Epithelial cell of proximal tubule (primary cell): ENCODE measurements at regions not wholly inside any gene's neighbourhood (a gene's known extent, or its start where the extent isn't known, plus 50 kb on each side); places are given as distances from the start of the nearest gene placed in this dataset.

Experiments
- DNase-seq: peaks from one replicate; pipeline ENCODE4 v3.0.0-alpha.2; 2011; ENCODE audit warnings: low read depth
- H3K4me3 ChIP-seq: 2 replicates; pipeline ENCODE4 v1.5.1; 2011; ENCODE audit warnings: low read depth, mild to moderate bottlenecking, low read length
- TF ChIP-seq, protein P1 (sequence below): conservative IDR thresholded peaks from 2 replicates; pipeline ENCODE4 v1.5.1; 2012; ENCODE audit warnings: low read depth, mild to moderate bottlenecking, low read length

DNA sequence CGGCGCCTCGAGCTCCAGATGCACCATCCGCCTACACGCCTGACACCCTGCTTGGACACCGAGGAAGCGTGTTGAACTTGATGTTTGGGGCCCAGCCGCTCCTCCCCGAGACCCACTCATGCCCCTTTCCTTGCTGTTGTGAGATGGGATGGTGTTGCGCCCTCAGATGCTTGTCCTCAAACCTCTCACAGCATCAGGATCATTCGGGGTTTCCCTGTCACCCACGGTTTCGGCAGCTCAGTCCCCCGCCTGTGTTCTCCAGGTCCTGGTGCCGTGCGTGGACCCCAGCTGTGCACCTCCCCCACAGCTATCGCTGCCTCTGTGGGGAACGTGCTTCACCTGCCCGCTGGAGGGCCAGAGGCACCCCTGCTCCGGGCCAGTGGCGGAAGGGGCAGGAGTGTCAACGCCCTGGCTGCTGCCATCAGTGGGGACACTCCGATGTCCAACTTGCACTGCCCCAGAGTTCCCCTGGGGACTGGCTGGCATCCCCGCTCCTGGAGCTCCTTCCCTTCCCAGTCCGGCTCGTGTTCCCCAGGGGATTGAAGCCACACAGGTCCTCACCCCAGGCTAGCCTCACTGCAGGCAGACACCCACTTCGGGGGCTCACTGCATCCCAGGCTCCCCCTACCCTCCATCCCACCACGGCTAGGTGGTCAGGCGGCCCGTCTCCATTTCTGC, 82.3 kb upstream of the ADRA2C start:
- DNase-seq: no peak
- TF ChIP-seq, protein P1, sequence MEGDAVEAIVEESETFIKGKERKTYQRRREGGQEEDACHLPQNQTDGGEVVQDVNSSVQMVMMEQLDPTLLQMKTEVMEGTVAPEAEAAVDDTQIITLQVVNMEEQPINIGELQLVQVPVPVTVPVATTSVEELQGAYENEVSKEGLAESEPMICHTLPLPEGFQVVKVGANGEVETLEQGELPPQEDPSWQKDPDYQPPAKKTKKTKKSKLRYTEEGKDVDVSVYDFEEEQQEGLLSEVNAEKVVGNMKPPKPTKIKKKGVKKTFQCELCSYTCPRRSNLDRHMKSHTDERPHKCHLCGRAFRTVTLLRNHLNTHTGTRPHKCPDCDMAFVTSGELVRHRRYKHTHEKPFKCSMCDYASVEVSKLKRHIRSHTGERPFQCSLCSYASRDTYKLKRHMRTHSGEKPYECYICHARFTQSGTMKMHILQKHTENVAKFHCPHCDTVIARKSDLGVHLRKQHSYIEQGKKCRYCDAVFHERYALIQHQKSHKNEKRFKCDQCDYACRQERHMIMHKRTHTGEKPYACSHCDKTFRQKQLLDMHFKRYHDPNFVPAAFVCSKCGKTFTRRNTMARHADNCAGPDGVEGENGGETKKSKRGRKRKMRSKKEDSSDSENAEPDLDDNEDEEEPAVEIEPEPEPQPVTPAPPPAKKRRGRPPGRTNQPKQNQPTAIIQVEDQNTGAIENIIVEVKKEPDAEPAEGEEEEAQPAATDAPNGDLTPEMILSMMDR: no peak
- H3K4me3 ChIP-seq: no peak overlapping the region

DNA sequence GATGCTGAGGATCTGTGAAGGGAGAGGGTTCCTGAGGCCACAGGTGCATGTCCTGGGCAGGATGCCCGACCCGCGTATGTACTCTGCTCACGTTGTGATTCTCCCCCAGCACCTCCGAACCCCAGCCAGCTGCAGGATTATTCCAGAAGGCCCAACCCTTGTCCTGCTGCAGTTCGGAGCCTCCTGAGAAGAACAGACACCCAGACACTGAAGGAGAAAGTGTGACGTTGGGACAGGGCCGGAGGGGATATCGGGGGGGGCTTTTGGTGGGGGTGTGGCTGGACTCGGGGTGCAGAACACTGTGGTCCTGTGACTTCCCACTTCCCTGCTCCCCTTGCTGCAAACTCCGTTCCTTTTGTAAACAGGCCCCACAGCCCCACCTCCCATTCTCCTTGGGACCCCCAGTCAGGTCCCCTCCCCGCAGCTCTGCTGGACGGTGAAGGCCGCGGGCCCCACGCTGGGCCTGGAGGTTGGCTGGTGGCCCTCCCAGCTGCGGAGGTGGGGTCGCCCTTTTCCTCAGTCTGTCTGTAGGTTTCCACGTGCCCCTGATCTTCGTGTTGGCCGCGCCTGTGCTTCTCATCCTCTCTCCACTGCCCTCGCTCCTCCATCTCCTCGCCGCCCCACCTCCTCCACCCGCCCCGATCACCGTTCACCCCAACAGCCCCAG, 83.0 kb upstream of the ADRA2C start:
- H3K4me3 ChIP-seq: no peak overlapping the region
- TF ChIP-seq, protein P1: no peak
- DNase-seq: no peak

DNA sequence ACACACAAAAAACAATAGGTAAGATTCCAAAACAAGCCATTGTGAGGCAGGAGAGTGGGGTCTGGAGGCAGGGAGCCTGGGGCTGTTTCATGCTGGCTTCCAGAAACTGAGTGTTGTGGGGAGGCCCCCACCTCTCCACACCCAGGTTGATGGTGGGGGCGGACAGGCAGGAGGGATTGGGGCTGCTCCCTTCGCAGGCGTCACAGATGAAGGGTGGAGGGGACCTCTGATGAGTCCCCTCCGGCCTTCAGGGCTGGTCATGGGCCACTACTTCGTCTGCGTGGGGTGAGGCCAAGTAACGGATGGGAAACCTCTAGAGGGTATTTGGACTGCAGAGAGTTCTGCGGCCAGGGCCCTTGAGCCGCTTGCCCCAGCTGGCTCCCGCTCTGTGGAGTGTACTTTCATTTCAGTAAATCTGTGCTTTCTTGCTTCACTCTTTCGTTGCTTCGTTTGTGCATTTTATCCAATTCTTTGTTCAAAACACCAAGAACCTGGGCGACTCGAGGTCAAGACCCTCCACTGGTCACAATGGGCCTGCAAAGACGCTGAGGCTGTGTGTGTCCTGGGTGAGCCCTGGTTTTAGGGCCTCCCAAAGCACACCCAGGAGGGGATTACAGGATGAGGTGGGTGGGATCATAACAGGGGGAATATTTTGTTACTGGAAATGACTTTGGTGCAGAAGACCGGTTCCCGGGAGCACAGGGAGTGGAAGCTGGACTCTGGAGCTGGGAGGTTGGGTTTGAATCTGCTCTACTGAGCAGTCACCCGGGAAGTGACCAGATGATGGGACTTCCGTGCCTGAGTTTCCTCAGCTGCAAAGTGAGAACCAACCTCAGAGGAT, 83.7 kb upstream of the ADRA2C start:
- DNase-seq: no peak

DNA sequence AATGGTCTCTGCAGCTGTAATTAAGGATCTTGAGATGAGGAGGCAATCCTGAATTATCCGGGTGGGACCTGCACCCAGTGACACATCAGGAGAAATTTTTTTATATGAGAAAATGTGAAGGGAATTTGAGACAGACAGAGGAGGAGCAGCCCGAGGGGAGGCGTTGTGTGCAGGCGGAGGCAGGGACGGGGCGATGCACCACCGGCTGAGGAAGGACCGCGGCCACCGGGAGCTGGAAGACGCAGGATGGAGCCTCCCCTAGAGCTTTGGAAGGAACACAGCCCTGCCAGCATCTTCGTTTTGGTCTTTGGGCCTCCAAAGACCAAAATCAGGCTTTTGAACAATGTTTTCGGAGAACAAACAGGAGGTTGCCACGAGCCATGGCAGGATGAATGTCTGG, 85.0 kb upstream of the ADRA2C start:
- no peak overlapping the region for H3K4me3 ChIP-seq
- TF ChIP-seq, protein P1: no peak
- no peak for DNase-seq

More for the DNA sequence above, 83.7 kb upstream of the ADRA2C start:
- TF ChIP-seq, protein P1: no peak
- H3K4me3 ChIP-seq: no peak overlapping the region

DNA sequence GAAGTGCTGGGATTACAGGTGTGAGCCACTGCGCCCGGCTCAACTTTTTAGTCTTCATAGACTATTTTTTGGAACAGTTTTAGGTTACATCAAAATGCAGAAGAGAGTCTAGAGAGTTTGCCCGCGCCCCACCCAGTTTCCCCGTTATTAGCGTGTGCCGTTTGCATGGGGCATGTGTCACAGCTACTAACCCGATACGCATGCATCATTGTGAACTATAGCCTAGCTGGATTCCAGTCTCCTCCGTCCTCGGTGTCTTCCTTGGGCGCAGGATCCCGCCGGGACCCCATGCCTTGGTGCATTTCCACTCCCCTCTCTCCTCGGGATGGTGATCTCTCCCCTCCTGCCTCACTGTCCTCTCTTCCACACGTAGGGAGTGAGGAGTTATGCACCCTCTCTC, 85.5 kb upstream of the ADRA2C start:
- H3K4me3 ChIP-seq: no peak overlapping the region
- TF ChIP-seq, protein P1: no peak
- DNase-seq: no peak

DNA sequence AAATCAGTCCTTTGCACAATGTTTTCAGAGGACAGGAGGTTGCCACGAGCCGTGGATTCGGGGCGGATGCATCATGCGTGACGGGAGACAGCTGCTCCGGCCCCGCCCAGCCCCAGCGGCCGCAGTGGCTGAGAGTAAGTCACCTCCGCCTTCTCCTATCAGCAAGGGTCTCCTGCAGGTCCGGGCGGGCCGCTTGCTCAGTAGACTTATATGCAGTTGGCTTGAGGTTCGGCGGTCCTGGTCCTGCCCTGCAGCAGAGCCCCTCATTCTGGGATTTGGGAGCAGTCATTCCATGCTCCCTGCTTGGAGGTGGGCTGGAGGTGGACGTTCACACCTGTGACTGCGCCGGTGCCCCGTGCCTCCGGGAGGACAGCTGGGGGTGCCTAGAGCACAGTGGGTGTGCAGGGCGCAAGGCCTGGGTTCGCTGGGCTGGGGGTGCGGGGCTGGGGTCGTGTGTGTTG, 86.3 kb upstream of the ADRA2C start:
- TF ChIP-seq, protein P1: no peak
- DNase-seq: no peak
- H3K4me3 ChIP-seq: no peak overlapping the region
